ENCODE measurements at regions not wholly inside any gene's neighbourhood (a gene's known extent, or its start where the extent isn't known, plus 50 kb on each side); places are given as distances from the start of the nearest gene placed in this dataset.

GRCh38 chr13:73898899-73899298 lies 235.3 kb downstream of the KLF12 start:
- DNase-seq (ENCODE audit: low read depth in 2 of 2), result no peak

GRCh38 chr13:73898276-73898675 lies 235.9 kb downstream of the KLF12 start:
- DNase-seq (ENCODE audit: low read depth in 2 of 2), result no peak

- DNase-seq (ENCODE audit: low read depth in 2 of 2), result no peak
Observed at GRCh38 chr13:73894995-73895571, 239.1 kb downstream of the KLF12 start.

GRCh38 chr13:73893833-73894232 lies 240.4 kb downstream of the KLF12 start:
- DNase-seq (ENCODE audit: low read depth in 2 of 2), result no peak

GRCh38 chr13:73891805-73892204 lies 242.4 kb downstream of the KLF12 start:
- DNase-seq (ENCODE audit: low read depth in 2 of 2), result no peak

GRCh38 chr13:73883162-73883561 lies 251.0 kb downstream of the KLF12 start:
- no peak for DNase-seq (ENCODE audit: low read depth in 2 of 2)

GRCh38 chr13:73880365-73880764 lies 253.8 kb downstream of the KLF12 start:
- DNase-seq (ENCODE audit: low read depth in 2 of 2), result no peak

- DNase-seq (ENCODE audit: low read depth in 2 of 2), result no peak
Observed at GRCh38 chr13:73879346-73880015, 254.7 kb downstream of the KLF12 start.

- no peak for DNase-seq (ENCODE audit: low read depth in 2 of 2)
Observed at GRCh38 chr13:73877399-73877798, 256.8 kb downstream of the KLF12 start.

GRCh38 chr13:73876323-73876722 lies 257.9 kb downstream of the KLF12 start:
- DNase-seq (ENCODE audit: low read depth in 2 of 2), result no peak

GRCh38 chr13:73873940-73874830 lies 260.0 kb downstream of the KLF12 start:
- no peak for DNase-seq (ENCODE audit: low read depth in 2 of 2)

- no peak for DNase-seq (ENCODE audit: low read depth in 2 of 2)
Observed at GRCh38 chr13:73872397-73872796, 261.8 kb downstream of the KLF12 start.

GRCh38 chr13:73870970-73871935 lies 263.0 kb downstream of the KLF12 start:
- no peak for DNase-seq (ENCODE audit: low read depth in 2 of 2)

GRCh38 chr13:73870036-73870741 lies 264.0 kb downstream of the KLF12 start:
- DNase-seq (ENCODE audit: low read depth in 2 of 2), result no peak

- DNase-seq (ENCODE audit: low read depth in 2 of 2), result no peak
Observed at GRCh38 chr13:73865027-73865426, 269.2 kb downstream of the KLF12 start.

- DNase-seq (ENCODE audit: low read depth in 2 of 2), result no peak
Observed at GRCh38 chr13:73861136-73861535, 273.1 kb downstream of the KLF12 start.

- DNase-seq (ENCODE audit: low read depth in 2 of 2), result no peak
Observed at GRCh38 chr13:73860501-73860900, 273.7 kb downstream of the KLF12 start.

- no peak for DNase-seq (ENCODE audit: low read depth in 2 of 2)
Observed at GRCh38 chr13:73859841-73860240, 274.4 kb downstream of the KLF12 start.

- no peak for DNase-seq (ENCODE audit: low read depth in 2 of 2)
Observed at GRCh38 chr13:73857106-73857505, 277.1 kb downstream of the KLF12 start.

- no peak for DNase-seq (ENCODE audit: low read depth in 2 of 2)
Observed at GRCh38 chr13:73851104-73851503, 283.1 kb downstream of the KLF12 start.

Data from activated CD8-positive, alpha-beta memory T cell treated with anti-CD3 and anti-CD28 coated beads for 4 hours (primary cell).